HG03103 (cell line): ENCODE measurements at regions not wholly inside any gene's neighbourhood (a gene's known extent, or its start where the extent isn't known, plus 50 kb on each side); places are given as distances from the start of the nearest gene placed in this dataset.

Experiments used
- ATAC-seq: cut with Tn5 transposase; IDR thresholded peaks from one replicate; pipeline ENCODE4 v1.9.1; 2021; ENCODE audit warnings: low read depth; ENCODE audit not compliant: unreplicated experiment

DNA sequence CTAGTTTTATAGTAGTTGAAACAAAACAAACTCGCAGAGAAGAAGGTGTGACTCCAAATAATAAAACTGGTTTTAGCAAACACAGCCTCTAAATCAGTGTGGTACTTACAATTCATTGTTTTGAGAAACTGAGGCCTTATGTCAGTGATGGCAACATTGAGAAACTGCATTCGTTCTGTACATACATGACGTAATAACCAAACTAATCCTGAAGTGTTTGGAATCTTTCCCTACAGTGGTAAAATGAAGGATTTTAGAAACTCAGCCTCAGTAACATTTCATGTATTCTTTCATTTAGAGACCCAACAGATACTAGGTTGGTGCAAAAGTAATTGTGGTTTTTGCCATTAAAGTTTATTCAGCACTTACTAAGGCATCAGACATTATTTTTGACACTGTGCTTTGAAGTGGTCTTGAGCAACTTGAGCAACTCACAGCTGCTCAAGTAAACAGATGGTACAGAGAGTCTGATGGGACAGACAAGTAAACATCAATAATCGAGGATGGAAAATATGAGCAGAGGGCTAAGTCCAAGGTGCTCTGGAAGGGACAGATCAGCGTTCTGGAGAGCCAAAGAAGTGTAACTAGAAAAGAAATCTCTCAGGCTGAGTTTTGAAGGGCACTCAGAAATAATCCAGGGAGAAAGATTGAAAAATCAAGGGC is 390.8 kb upstream of the BOD1L1 start:
- no peak for ATAC-seq

DNA sequence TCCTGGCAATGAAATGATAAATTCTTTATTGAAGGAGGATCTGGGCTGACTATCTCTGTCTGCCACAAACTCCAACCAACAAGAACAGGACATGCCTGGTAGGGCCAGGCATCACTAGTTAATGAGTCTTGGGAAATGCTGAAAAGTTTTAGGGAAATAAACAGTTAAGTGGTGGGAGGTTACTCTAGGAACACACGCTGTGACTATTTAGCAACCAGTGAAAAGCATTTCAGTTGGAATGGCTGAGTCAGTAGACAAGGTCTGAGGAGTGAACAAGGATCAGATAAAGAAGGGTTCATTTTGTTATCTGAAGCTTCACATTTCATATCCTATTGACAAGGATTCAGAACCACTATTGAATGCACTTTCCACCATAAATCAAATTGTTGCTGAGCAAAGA is 394.9 kb upstream of the BOD1L1 start:
- ATAC-seq, result no peak

DNA sequence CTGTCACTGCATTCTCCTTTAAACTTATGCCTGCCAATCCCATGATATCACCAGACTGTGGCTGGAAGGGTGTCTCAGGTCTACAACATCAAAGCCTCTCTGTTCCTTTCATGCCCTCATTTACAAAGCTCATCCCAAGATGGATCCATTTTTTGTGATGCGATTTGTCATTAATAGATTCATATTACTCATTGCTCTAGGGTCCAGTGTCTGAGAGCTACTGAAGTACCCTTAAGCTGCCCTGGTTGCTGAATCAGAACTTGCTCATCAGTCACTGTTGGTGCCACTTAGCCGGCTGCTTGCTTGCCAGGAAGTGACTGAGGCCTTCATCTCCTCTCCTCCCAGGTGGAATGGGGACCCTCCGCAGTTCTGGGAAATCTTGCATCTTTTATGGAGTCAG is 395.5 kb upstream of the BOD1L1 start:
- no peak for ATAC-seq

DNA sequence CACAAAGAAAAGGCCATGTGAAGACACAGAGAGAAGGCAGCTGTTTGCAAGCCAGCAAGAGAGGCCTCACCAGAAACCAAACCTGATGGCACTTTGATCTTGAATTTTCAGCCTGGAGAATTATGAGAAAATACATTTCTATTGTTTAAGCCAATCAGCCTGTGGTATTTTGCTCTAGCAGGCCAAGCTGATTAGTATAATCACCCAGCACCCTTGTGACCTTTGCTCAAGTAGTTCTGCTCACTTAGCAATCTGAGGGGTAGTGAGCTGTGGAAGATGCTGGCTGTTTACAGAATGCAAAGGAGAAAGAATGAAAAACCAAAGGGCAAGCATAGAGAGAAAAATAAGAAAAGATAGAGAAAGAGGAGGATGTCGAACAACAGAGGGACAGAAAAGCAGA is 396.4 kb upstream of the BOD1L1 start:
- no peak for ATAC-seq

DNA sequence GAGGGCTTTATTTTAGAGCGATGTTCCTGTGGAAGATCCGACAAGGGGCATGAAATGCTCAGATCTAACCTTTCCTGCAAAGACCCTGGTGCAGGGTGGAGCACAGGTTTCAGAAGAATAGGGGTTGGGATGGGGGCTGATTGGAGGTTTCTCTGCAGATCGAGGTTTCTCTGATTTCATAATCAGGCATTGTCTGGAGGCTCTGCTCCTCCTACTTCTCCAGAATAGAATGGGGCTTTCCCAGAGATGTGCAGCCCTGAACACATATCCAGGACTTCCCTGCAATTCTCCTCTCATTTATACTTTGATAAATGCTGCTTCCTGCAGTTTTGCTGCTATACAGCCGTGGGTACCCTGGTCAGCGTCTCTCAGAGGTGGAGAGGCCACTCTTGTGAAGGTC is 397.6 kb upstream of the BOD1L1 start:
- no peak for ATAC-seq

DNA sequence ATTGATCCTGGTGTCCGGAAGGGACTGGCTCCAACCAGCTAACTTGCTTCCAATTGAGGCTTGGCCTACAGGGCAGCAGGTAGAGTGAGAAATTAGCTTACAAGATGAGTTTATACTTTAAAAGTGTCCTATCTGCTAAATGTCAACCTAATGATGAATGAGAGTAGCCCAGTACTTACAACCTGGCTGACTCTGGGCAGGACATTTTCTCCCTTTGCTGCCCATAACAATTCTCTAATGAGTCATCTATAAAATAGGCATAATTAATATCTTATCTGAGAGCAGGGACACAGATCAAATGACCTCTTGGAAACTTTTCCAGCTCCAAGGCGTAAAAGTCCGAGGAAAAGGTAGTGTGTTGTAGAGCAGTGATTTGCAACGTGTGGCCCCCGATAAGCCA is 398.4 kb upstream of the BOD1L1 start:
- ATAC-seq, result no peak

DNA sequence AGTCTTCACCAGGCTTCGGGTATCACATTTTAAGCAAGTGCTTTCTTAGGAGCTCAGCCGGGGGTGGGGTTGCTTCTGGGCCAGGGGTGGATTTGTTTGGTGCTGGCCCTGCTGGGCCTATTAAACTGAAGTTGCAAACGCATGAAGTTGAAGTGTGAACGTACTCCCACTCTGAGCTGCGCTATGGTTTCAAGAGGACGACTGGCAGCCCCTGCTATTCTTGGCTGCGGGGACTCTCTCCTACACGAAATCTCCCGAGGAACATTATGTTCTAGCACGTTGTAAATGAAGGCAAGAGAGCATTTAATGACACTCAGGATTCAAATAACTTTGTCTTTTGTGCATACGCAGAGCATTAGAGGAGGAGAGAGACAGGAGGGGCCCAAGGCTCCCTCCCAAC is 401.3 kb upstream of the BOD1L1 start:
- ATAC-seq, result no peak

DNA sequence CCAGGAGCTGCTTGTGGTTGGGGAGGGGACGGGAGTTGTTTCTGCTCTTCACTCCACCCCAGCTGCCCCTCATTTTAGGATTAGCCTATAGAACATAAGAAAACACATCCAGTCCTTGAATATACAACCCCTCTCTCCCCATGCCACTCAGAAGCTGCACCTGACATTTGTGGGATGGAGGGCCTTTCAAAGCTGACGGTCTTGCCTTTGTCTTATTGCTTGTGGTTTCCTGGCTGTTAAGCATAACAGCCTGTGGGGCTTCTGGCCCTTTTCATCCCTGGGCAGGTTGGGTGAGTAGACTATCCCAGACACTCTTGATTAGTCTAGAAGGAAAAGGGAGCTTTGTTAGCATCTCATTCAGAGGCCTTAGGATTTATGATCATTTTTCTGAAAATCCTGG is 407.6 kb upstream of the BOD1L1 start:
- ATAC-seq, result no peak

DNA sequence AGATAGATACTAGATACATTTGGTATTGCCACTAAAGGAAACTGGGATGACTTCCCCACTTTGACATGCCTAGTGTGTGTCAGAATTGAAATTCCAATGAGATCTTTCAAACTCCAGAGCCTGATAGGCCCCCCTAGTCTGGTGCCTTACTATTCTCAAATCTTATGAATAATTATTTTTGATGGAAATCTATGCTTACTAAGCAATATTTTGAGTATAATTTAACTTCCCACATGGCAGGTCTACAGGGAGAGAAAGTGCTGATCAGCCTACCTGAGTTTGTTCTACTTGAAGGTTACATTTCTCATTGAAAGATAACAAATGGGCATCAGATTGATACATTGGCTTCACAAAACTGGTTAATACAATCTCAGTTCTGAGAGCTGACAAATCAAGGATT is 415.7 kb upstream of the BOD1L1 start:
- ATAC-seq, result no peak

DNA sequence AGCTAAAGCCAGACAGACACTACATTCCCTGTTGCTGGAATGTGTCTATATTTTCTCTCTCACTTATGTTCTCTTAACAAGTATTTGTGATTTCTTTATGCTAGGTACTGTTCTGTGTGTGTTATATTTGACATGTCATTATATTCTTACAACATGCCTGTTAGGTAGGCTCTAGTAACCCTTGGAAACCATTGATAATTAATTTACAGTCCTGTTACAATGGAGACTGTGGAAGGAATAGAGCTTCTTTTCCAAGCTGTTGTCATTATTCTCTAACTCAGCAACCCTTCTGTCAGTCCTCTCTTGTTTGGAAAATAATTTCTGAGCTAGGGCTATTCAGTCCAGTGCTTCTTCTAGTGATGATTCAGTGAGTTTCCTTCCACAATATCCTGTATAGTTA is 419.1 kb upstream of the BOD1L1 start:
- no peak for ATAC-seq

DNA sequence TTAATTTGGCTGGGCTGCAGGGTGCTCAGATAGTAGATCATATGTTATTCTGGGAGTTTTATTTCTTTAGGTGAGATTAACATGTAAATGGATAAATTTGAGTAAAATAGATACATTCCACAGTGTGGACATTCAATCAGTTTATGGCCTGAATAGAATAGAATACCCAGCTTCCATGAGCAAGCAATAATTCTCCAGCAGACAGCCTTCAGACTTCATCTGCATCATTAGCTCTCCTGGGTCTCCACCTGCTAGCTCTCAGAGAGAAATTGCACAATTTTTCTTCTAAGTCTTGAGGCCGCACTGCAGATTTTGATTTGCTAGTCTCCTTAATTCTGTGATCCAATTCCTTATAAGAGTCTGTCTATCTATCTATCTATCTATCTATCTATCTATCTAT is 420.3 kb upstream of the BOD1L1 start:
- no peak for ATAC-seq

DNA sequence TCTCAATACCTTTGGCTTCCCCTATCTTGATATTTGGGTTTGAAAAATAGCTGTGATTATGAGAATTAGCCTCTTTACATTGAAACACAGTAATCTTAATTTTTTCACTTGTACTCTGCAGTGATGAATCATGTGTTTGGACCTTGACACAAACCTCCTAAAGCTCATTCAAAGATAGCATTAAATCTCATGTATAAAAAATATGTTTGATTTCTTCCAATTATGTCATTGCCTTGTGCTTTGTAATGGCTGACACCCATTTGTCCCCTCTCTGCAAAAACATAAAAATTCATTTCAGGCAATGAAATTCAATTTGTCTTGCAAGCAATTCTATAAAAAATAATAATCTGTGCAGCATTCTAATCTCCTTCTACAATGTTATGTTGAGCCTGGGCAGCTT is 422.4 kb upstream of the BOD1L1 start:
- no peak for ATAC-seq

DNA sequence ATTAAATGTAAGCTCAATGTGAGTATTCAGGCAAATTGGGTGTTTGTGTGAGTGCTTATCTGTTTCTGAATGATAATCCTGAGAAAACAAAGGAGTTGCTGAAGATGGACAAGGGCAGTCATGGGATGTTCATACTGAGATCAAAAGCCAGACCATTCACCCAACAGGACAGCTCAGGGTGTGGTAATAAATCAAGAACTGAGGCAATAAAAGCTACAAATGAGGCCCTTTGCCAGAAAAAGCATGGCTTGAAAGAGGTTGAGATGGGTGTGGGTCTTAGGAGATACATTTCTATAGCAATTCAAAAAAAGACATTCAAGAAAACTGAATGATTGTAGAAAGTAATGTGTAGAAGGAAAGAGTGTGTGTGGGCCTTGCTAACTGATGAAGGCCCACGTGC is 425.8 kb upstream of the BOD1L1 start:
- no peak for ATAC-seq

DNA sequence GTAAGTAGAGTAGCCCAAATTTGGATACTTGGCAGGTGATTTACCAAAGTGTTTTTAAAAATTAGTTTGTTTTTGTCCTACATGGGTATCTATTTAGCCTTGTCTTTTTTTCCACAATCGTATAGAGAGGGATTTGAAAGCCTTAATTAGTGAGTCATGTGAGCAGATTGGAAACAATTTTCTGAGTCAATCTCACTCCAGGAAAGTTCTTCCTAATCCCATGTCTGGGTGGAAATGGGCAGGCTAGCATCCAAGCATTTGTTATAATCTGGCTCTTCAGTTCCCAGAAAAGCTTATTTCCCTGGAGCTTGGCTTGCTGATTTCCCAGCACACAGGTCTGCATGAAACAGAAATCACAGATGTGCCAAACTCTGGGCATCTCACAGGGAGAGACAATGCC is 426.9 kb upstream of the BOD1L1 start:
- no peak for ATAC-seq

DNA sequence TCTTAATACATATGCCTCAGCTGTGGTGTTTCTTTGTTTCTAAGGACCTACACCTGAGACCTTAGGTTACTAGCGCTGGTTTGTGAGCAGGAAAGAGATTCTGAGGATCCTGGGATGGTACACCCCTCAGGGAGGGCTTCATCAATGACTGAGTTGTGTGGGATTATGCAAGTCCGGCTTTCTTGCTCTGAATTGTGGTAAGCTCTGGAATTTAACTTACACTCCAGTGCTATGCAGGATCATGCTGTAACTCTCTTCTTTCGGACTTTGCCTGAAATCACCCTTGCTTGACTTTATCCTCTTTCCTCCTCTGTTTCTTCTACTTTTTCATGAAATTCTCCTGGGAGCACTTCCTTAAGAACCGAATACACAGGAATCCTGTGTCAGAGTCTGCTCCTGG is 431.5 kb upstream of the BOD1L1 start:
- ATAC-seq, result no peak

DNA sequence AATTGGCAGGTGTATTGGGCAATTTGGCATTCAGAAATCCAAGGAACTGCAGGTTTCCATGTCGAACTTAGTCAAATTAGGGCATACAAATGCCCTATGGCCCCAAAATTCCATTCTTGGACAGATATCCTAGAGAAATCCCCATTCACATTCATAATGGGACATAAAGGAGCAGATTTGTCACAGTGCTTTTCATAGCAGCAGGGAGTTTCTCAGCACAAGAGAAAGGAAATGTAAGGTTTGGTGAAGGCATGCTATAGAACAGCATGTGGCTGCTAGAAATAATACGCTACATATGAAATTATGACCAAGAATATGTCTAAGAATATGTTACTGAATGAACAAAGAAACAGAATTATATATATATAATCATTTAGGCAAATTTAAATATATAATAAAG is 437.5 kb upstream of the BOD1L1 start:
- ATAC-seq, result no peak

DNA sequence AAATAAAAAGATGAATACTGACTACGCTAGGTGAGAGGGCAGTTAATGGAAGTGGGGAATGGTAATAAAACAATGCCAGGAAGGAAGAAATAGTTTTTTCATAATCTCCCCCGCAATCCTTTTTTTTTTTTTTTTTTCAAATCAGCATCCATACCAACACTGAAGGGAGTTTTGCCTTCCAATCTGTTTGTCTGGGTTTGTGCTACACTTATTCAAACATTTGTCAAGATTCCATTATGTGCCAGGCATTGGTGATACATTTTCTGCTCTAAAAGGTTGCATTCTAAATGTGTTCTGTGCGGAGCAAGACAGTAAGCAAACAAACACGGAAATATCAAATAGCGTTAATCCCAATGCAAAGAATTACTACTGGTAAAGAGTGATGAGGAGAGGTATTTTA is 437.9 kb upstream of the BOD1L1 start:
- no peak for ATAC-seq

DNA sequence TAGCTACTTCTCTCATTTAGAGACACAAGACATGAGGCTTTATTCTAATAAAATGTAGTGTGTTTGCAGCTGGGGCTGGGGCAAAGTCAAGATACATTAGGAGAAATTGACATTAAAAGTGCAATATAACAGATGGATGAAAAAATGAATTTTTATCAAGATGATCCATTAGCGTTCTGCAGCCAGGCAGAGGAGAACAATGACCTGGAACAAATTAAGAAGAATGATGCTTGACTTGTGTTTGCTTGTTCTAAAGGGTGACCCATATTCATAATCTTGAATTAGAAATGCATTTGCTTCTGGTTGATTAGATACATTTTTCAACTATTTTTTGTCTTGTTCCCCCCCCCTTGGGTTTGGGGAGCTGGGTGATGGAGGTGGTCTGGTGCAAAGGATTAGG is 439.5 kb upstream of the BOD1L1 start:
- no peak for ATAC-seq

DNA sequence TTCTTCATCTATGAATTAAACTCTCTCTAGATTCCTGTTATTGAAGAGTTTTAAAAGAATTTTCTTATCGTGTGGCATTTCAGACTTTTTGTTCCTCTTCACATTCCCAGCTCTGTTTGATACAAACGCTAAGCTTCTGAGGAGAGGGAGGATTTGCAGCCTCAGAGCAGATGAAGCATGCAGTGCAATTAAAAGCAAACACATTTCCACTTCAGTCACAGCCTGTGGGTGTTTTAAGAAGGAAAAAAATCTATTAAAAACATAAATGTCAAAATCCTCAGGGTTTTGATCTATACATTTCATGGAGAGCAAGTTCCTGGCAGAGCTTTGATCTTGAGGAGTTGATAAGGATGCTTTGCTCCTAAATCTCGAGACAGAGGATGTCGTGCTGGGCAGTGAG is 442.4 kb upstream of the BOD1L1 start:
- ATAC-seq, result no peak

DNA sequence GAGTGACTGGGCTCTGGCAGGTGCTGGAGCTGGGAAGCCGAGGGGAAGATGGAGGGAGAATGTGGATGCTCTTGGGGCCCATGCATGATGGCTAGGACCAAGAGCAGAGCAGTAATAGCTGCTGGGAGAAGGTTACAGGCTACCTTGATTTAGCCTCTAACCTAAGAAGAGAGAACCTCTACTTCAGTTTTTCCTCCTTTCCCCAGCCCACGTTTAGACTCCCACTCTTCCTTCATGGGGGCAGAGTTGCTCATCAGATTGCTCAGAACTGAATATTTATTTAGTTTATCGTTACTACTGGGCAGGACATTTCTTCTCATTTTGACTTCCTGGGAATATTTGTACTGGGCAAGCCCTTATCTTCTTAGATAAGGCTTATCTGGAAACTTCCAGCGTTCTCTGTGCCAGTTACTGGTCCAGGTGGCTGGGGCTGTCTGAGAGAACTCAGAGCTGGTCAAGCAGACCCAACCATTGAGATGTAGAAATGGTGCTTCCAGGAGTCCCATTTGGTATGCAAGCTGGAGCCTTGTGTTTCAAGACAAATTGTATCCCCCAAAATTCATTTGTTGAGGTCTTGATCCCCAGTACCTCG is 442.9 kb upstream of the BOD1L1 start:
- ATAC-seq, result no peak

DNA sequence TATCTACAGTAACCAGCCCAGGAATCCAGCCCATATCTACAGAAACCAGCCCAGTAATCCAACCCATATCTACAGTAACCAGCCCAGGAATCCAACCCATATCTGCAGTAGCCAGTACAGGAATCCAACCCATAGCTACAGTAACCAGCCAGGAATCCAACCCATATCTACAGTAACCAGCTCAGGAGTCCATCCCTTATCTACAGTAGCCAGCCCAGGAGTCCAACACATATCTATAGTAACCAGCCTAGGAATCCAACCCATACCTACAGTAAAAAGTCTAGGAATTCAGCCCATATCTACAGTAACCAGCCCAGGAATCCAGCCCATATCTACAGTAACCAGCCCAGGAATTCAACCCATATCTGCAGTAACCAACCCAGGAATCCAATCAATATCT is 445.0 kb upstream of the BOD1L1 start:
- no peak for ATAC-seq

DNA sequence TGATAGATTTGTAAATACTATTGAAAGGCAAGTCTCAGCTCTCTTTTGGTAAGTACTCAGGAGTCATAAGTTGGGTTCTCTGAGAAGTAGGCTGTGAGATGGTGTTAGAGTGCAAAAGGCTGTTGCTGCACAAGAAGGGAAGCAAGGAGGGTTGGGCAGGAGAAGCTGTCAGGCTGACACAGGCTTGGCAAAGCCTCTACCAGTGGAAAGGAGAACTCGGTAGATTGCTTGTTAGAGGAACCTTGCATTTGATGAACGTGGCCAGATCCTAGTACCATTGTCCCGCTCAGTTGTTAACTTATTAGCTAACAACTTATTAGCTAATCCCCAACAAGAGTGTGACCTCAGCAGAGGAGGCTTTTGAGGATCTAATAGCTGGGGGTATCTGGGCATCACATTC is 449.3 kb upstream of the BOD1L1 start:
- ATAC-seq, result no peak

DNA sequence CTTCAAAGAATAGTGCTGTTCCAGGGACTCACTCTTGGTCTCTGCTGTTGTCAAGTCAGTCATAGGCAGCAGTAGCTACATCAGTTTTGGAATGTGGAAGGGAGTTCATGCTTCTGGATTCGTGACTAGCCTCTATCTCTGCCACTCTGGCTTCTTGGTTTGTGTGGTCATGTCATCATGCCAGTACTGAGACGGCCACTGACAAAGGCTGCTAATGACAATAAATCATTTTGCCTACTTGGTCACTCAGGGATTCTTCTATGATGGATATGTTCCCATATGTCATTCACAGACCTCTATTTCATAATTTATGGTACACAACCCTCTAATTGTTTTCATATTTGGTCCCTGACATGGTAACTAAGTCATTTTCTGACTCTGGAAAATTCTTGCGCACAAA is 450.8 kb upstream of the BOD1L1 start:
- ATAC-seq, result no peak
